MM.1S (cell line): ENCODE measurements at regions not wholly inside any gene's neighbourhood (a gene's known extent, or its start where the extent isn't known, plus 50 kb on each side); places are given as distances from the start of the nearest gene placed in this dataset.

Experiments
- DNase-seq: peaks from one replicate; pipeline ENCODE4 v3.0.0-alpha.2; 2015
- H2AFZ ChIP-seq: fragments of 300-600 bp; sonication (generic); 2 replicates; pipeline ENCODE4 v1.6.0; 2016; ENCODE audit warnings: antibody characterized with exemption, low read length
- H3F3A ChIP-seq: fragments of 300-600 bp; sonication (generic); 2 replicates; pipeline ENCODE4 v1.6.1; 2016; ENCODE audit warnings: mild to moderate bottlenecking, antibody characterized with exemption, low read length, moderate library complexity, mixed read lengths; ENCODE audit not compliant: insufficient read depth
- H3K27ac ChIP-seq: fragments of 300-600 bp; sonication (generic); 2 replicates; pipeline ENCODE4 v1.5.1; 2016; ENCODE audit warnings: mild to moderate bottlenecking, low read length
- H3K27me3 ChIP-seq: fragments of 300-600 bp; sonication (generic); replicated peaks from 2 replicates; pipeline ENCODE4 v1.6.0; 2016; ENCODE audit warnings: low read length; ENCODE audit not compliant: insufficient read depth
- H3K36me3 ChIP-seq: fragments of 300-600 bp; sonication (generic); replicated peaks from 2 replicates; pipeline ENCODE4 v1.6.1; 2016; ENCODE audit warnings: mild to moderate bottlenecking, low read length, mixed read lengths; ENCODE audit not compliant: insufficient read depth
- H3K4me1 ChIP-seq: fragments of 300-600 bp; sonication (generic); 2 replicates; pipeline ENCODE4 v1.6.1; 2016; ENCODE audit warnings: low read length, mixed read lengths
- H3K4me2 ChIP-seq: fragments of 300-600 bp; sonication (generic); 2 replicates; pipeline ENCODE4 v1.6.0; 2016; ENCODE audit warnings: low read depth, low read length
- H3K4me3 ChIP-seq: fragments of 300-600 bp; sonication (generic); 2 replicates; pipeline ENCODE4 v1.5.1; 2016; ENCODE audit warnings: low read length, mixed read lengths
- H3K79me2 ChIP-seq: fragments of 300-600 bp; sonication (generic); 2 replicates; pipeline ENCODE4 v1.6.1; 2016; ENCODE audit warnings: mixed run types, low read length, mixed read lengths
- H3K9ac ChIP-seq: fragments of 300-600 bp; sonication (generic); 2 replicates; pipeline ENCODE4 v1.6.1; 2016; ENCODE audit warnings: low read length, mixed read lengths
- H3K9me2 ChIP-seq: fragments of 300-600 bp; sonication (generic); replicated peaks from 2 replicates; pipeline ENCODE4 v1.6.1; 2016; ENCODE audit warnings: mild to moderate bottlenecking, low read length, mixed read lengths; ENCODE audit not compliant: insufficient read depth
- H3K9me3 ChIP-seq: fragments of 300-600 bp; sonication (generic); replicated peaks from 2 replicates; pipeline ENCODE4 v1.6.1; 2016; ENCODE audit warnings: mild to moderate bottlenecking, low read length, mixed read lengths; ENCODE audit not compliant: insufficient read depth
- H4K20me1 ChIP-seq: fragments of 300-600 bp; sonication (generic); 2 replicates; pipeline ENCODE4 v1.6.1; 2016; ENCODE audit warnings: mild to moderate bottlenecking, low read length, moderate library complexity, mixed read lengths; ENCODE audit not compliant: insufficient read depth
- CTCF ChIP-seq: fragments of 300-600 bp; sonication (generic); IDR thresholded peaks from 2 replicates; pipeline ENCODE4 v1.5.1; 2016; ENCODE audit warnings: antibody characterized with exemption, low read length, mixed read lengths
- EZH2 ChIP-seq: fragments of 300-600 bp; sonication (generic); optimal IDR thresholded peaks from 2 replicates; pipeline ENCODE3; 2017; ENCODE audit warnings: low read depth, mild to moderate bottlenecking, antibody characterized with exemption, low read length, mixed read lengths
- EZH2phosphoT487 ChIP-seq: fragments of 300-600 bp; sonication (generic); IDR thresholded peaks from 2 replicates; pipeline ENCODE4 v1.6.1; 2018; ENCODE audit warnings: antibody characterized with exemption, low read length

- TF ChIP-seq EZH2 (no peak), EZH2phosphoT487 (no peak), CTCF (no peak)
- no peak overlapping the region for H2AFZ ChIP-seq
- no peaks in the 10 kb centered on the region for H3K27me3 ChIP-seq
- H3K36me3 ChIP-seq, result no peaks in the 10 kb centered on the region
- H3F3A ChIP-seq, result no peaks in the 10 kb centered on the region
- H3K4me2 ChIP-seq, result no peak overlapping the region
- no peak overlapping the region for H3K9ac ChIP-seq
- no peaks in the 10 kb centered on the region for H3K4me1 ChIP-seq
- H3K27ac ChIP-seq, result no peak overlapping the region
- H4K20me1 ChIP-seq, result no peaks in the 10 kb centered on the region
- no peaks in the 10 kb centered on the region for H3K9me2 ChIP-seq
- DNase-seq, result no peak
- no peaks in the 10 kb centered on the region for H3K79me2 ChIP-seq
- H3K9me3 ChIP-seq, result no peaks in the 10 kb centered on the region
- no peak overlapping the region for H3K4me3 ChIP-seq
Measured at GRCh38 chr4:30939684-30940083, 219.5 kb downstream of the PCDH7 start.

- H3K79me2 ChIP-seq, result no peaks in the 10 kb centered on the region
- TF ChIP-seq EZH2, result no peak
- no peak for TF ChIP-seq EZH2phosphoT487
- no peak for TF ChIP-seq CTCF
- H3K4me1 ChIP-seq, result no peaks in the 10 kb centered on the region
- H3K27me3 ChIP-seq, result no peaks in the 10 kb centered on the region
- DNase-seq, result no peak
- no peak overlapping the region for H3K27ac ChIP-seq
- no peaks in the 10 kb centered on the region for H3K9me2 ChIP-seq
- H3F3A ChIP-seq, result no peaks in the 10 kb centered on the region
- H3K4me3 ChIP-seq, result no peak overlapping the region
- no peaks in the 10 kb centered on the region for H4K20me1 ChIP-seq
- no peaks in the 10 kb centered on the region for H3K9me3 ChIP-seq
- no peak overlapping the region for H3K9ac ChIP-seq
- no peaks in the 10 kb centered on the region for H3K36me3 ChIP-seq
- H2AFZ ChIP-seq, result no peak overlapping the region
- H3K4me2 ChIP-seq, result no peak overlapping the region
Measured at GRCh38 chr4:30941641-30942040, 221.5 kb downstream of the PCDH7 start.

- Histone ChIP-seq H4K20me1 (no peaks in the 10 kb centered on the region), H3K79me2 (no peaks in the 10 kb centered on the region), H3K4me1 (no peaks in the 10 kb centered on the region), H3K27ac (no peak overlapping the region), H3K27me3 (no peaks in the 10 kb centered on the region), H3K9me2 (no peaks in the 10 kb centered on the region), H3K4me2 (no peak overlapping the region), H3F3A (no peaks in the 10 kb centered on the region), H3K36me3 (no peaks in the 10 kb centered on the region), H3K4me3 (no peak overlapping the region), H3K9me3 (no peaks in the 10 kb centered on the region), H2AFZ (no peak overlapping the region), H3K9ac (no peak overlapping the region)
- no peak for DNase-seq
- TF ChIP-seq EZH2 (no peak), CTCF (no peak), EZH2phosphoT487 (no peak)
Measured at GRCh38 chr4:30943356-30943755, 223.2 kb downstream of the PCDH7 start.
